ENCODE measurements at regions not wholly inside any gene's neighbourhood (a gene's known extent, or its start where the extent isn't known, plus 50 kb on each side); places are given as distances from the start of the nearest gene placed in this dataset.

- no peak for TF ChIP-seq CTCF (conservative IDR thresholded peaks at IDR 0.05; ENCODE audit: low read length)
- TF ChIP-seq EZH2phosphoT487 (IDR thresholded peaks at IDR 0.05; ENCODE audit: borderline replicate concordance, low read depth, low read length) = no peak
Observed at GRCh38 chr5:147075187-147075586, 159.6 kb upstream of the STK32A start.
